ENCODE measurements at regions not wholly inside any gene's neighbourhood (a gene's known extent, or its start where the extent isn't known, plus 50 kb on each side); places are given as distances from the start of the nearest gene placed in this dataset.

DNA sequence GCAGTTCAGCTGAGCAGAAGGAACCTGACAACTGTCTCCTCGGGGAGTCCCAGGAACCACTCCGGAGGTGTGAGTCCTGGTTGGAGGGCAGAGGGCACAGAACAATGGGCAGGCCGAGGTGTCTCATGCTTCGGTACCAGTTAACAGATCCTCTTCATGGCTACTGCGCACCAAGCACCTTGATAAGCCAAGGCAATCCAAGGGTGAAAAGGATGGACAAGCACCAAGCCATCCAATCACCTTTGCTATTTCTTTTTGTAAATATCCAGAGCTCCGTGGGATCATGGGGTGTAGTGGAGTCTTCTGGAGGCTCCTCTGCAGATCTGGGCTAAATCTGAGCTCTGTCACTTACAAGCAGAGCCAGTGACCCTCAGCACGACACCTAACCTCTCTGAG is 233.5 kb downstream of the WDR11 start:
- TF ChIP-seq, protein P1, sequence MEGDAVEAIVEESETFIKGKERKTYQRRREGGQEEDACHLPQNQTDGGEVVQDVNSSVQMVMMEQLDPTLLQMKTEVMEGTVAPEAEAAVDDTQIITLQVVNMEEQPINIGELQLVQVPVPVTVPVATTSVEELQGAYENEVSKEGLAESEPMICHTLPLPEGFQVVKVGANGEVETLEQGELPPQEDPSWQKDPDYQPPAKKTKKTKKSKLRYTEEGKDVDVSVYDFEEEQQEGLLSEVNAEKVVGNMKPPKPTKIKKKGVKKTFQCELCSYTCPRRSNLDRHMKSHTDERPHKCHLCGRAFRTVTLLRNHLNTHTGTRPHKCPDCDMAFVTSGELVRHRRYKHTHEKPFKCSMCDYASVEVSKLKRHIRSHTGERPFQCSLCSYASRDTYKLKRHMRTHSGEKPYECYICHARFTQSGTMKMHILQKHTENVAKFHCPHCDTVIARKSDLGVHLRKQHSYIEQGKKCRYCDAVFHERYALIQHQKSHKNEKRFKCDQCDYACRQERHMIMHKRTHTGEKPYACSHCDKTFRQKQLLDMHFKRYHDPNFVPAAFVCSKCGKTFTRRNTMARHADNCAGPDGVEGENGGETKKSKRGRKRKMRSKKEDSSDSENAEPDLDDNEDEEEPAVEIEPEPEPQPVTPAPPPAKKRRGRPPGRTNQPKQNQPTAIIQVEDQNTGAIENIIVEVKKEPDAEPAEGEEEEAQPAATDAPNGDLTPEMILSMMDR (conservative IDR thresholded peaks at IDR 0.05 in 1 of 2, IDR thresholded peaks at IDR 0.05 in 1 of 2; ENCODE audit: extremely low read depth in 1 of 2, insufficient read depth in 1 of 2, low read depth in 1 of 2, low read length in 2 of 2), result no peak
- TF ChIP-seq EZH2 (IDR thresholded peaks at IDR 0.05; ENCODE audit: borderline replicate concordance, low read length), result no peak

Data from mammary epithelial cell (primary cell).